HEK293 (cell line): ENCODE measurements at regions not wholly inside any gene's neighbourhood (a gene's known extent, or its start where the extent isn't known, plus 50 kb on each side); places are given as distances from the start of the nearest gene placed in this dataset.

Experiments used
- CTCF ChIA-PET: fragments of 350-600 bp; formaldehyde crosslinking; extraction: SDS; loops from one replicate; lab custom pipeline; 2021; ENCODE audit warnings: antibody characterized with exemption; lab: Yijun Ruan, JAX
- POLR2A ChIA-PET: fragments of 300-600 bp; formaldehyde crosslinking; extraction: SDS; loops from one replicate; lab custom pipeline; 2020; ENCODE audit warnings: antibody characterized with exemption, inconsistent platforms; lab: Yijun Ruan, JAX
- H3K27ac ChIP-seq: fragments of 200-500 bp; sonication (Bioruptor generic); 2 replicates; pipeline ENCODE4 v1.5.1; 2014; ENCODE audit warnings: low read depth, low read length, control low read depth, inconsistent platforms; ENCODE audit errors: extremely low read depth
- H3K36me3 ChIP-seq, 2 experiments: fragments of 200-500 bp in 1 of 2; sonication (Bioruptor generic) in 1 of 2; 1 replicate in 1 of 2; 2 replicates in 1 of 2; pipeline ENCODE4 v1.5.1; 2014 to 2017; ENCODE audit warnings: inconsistent platforms in 2 of 2, low read length in 2 of 2; ENCODE audit not compliant: control insufficient read depth in 2 of 2, insufficient read depth in 1 of 2
- H3K4me1 ChIP-seq: fragments of 200-500 bp; sonication (Bioruptor generic); 2 replicates; pipeline ENCODE4 v1.5.1; 2014; ENCODE audit warnings: mild to moderate bottlenecking, low read length, inconsistent platforms; ENCODE audit not compliant: control insufficient read depth, insufficient read depth
- H3K4me3 ChIP-seq: 2 replicates; pipeline ENCODE4 v1.5.1; 2011; ENCODE audit warnings: low read depth, mild to moderate bottlenecking, control low read depth, low read length, moderate library complexity
- H3K9me3 ChIP-seq: fragments of 200-500 bp; sonication (Bioruptor generic); 2 replicates; pipeline ENCODE4 v1.5.1; 2014; ENCODE audit warnings: low read depth, low read length, inconsistent platforms; ENCODE audit not compliant: control insufficient read depth, insufficient read depth
- BCL11A ChIP-seq: fragments of 450-650 bp; formaldehyde crosslinking; IDR thresholded peaks from 2 replicates; pipeline ENCODE4 v1.5.1; 2016; ENCODE audit warnings: low read depth, missing biosample characterization, missing genetic modification characterization
- GLIS2 ChIP-seq: fragments of 450-650 bp; formaldehyde crosslinking; IDR thresholded peaks from 2 replicates; pipeline ENCODE4 v1.5.1; 2016; ENCODE audit warnings: missing biosample characterization, missing genetic modification characterization
- HOXD13 ChIP-seq: sonication (generic); formaldehyde crosslinking; IDR thresholded peaks from 2 replicates; pipeline ENCODE4 v1.8.0; 2022; ENCODE audit warnings: missing genetic modification reagents, borderline replicate concordance
- KLF16 ChIP-seq: fragments of 450-650 bp; formaldehyde crosslinking; IDR thresholded peaks from 2 replicates; pipeline ENCODE4 v1.5.1; 2017; ENCODE audit warnings: missing biosample characterization, missing genetic modification characterization
- KLF9 ChIP-seq: fragments of 450-650 bp; formaldehyde crosslinking; IDR thresholded peaks from 2 replicates; pipeline ENCODE4 v1.5.1; 2016; ENCODE audit warnings: missing biosample characterization, missing genetic modification characterization, low read depth
- MEIS1 ChIP-seq: sonication (generic); formaldehyde crosslinking; IDR thresholded peaks from 2 replicates; pipeline ENCODE4 v1.8.1; 2022; ENCODE audit warnings: missing genetic modification reagents, mild to moderate bottlenecking, borderline replicate concordance
- SCRT2 ChIP-seq: fragments of 450-650 bp; formaldehyde crosslinking; IDR thresholded peaks from 2 replicates; pipeline ENCODE4 v1.5.1; 2016; ENCODE audit warnings: missing biosample characterization, missing genetic modification characterization
- SP3 ChIP-seq: fragments of 450-650 bp; formaldehyde crosslinking; IDR thresholded peaks from 2 replicates; pipeline ENCODE4 v1.5.1; 2016; ENCODE audit warnings: missing biosample characterization, missing genetic modification characterization
- ZFP69B ChIP-seq: fragments of 450-650 bp; formaldehyde crosslinking; IDR thresholded peaks from 2 replicates; pipeline ENCODE4 v1.5.1; 2016; ENCODE audit warnings: missing biosample characterization, missing genetic modification characterization
- ZNF10 ChIP-seq: fragments of 450-650 bp; formaldehyde crosslinking; IDR thresholded peaks from 2 replicates; pipeline ENCODE4 v1.5.1; 2017; ENCODE audit warnings: missing biosample characterization, missing genetic modification characterization
- ZNF132 ChIP-seq: fragments of 450-650 bp; formaldehyde crosslinking; IDR thresholded peaks from 2 replicates; pipeline ENCODE4 v1.5.1; 2017; ENCODE audit warnings: missing biosample characterization, missing genetic modification characterization, borderline replicate concordance
- ZNF169 ChIP-seq: fragments of 450-650 bp; formaldehyde crosslinking; IDR thresholded peaks from 2 replicates; pipeline ENCODE4 v1.5.1; 2016; ENCODE audit warnings: missing biosample characterization, missing genetic modification characterization
- ZNF175 ChIP-seq: fragments of 450-650 bp; formaldehyde crosslinking; IDR thresholded peaks from 2 replicates; pipeline ENCODE4 v1.5.1; 2016; ENCODE audit warnings: missing biosample characterization, missing genetic modification characterization
- ZNF184 ChIP-seq: fragments of 450-650 bp; IDR thresholded peaks from 2 replicates; pipeline ENCODE4 v1.5.1; 2018; ENCODE audit warnings: missing biosample characterization, mild to moderate bottlenecking, missing genetic modification characterization
- ZNF202 ChIP-seq: fragments of 450-650 bp; formaldehyde crosslinking; IDR thresholded peaks from 2 replicates; pipeline ENCODE4 v1.5.1; 2016; ENCODE audit warnings: missing biosample characterization, missing genetic modification characterization, borderline replicate concordance
- ZNF221 ChIP-seq: fragments of 450-650 bp; formaldehyde crosslinking; IDR thresholded peaks from 2 replicates; pipeline ENCODE4 v1.5.1; 2017; ENCODE audit warnings: missing biosample characterization, missing genetic modification characterization, borderline replicate concordance
- ZNF223 ChIP-seq: fragments of 450-650 bp; formaldehyde crosslinking; IDR thresholded peaks from 2 replicates; pipeline ENCODE4 v1.5.1; 2016; ENCODE audit warnings: missing biosample characterization, missing genetic modification characterization
- ZNF391 ChIP-seq: fragments of 450-650 bp; formaldehyde crosslinking; IDR thresholded peaks from 2 replicates; pipeline ENCODE4 v1.5.1; 2016; ENCODE audit warnings: low read depth, missing biosample characterization, missing genetic modification characterization, borderline replicate concordance
- ZNF513 ChIP-seq: fragments of 450-650 bp; IDR thresholded peaks from 2 replicates; pipeline ENCODE4 v1.5.1; 2018; ENCODE audit warnings: missing biosample characterization, missing genetic modification characterization
- ZNF529 ChIP-seq: fragments of 450-650 bp; formaldehyde crosslinking; IDR thresholded peaks from 2 replicates; pipeline ENCODE4 v1.5.1; 2017; ENCODE audit warnings: missing genetic modification characterization, missing biosample characterization; ENCODE audit not compliant: insufficient replicate concordance
- ZNF544 ChIP-seq: fragments of 450-650 bp; formaldehyde crosslinking; IDR thresholded peaks from 2 replicates; pipeline ENCODE4 v1.5.0; 2017; ENCODE audit warnings: missing biosample characterization, missing genetic modification characterization
- ZNF660 ChIP-seq: fragments of 450-650 bp; IDR thresholded peaks from 2 replicates; pipeline ENCODE4 v1.5.1; 2018; ENCODE audit warnings: missing biosample characterization, mild to moderate bottlenecking, missing genetic modification characterization
- ZNF76 ChIP-seq: fragments of 450-650 bp; formaldehyde crosslinking; IDR thresholded peaks from 2 replicates; pipeline ENCODE4; 2016; ENCODE audit warnings: low read depth, missing biosample characterization, missing genetic modification characterization, borderline replicate concordance
- ZXDB ChIP-seq: fragments of 450-650 bp; formaldehyde crosslinking; IDR thresholded peaks from 2 replicates; pipeline ENCODE4 v1.5.1; 2016; ENCODE audit warnings: missing biosample characterization, missing genetic modification characterization
- TF ChIP-seq, protein P1 (sequence below): fragments of 450-650 bp; formaldehyde crosslinking; IDR thresholded peaks from 2 replicates; pipeline ENCODE4 v1.5.1; 2016; ENCODE audit warnings: missing biosample characterization, missing genetic modification characterization
- TF ChIP-seq, protein P2 (sequence below): IDR thresholded peaks from 2 replicates; pipeline ENCODE4 v1.6.1; 2011; ENCODE audit warnings: mild to moderate bottlenecking, low read depth, low read length, borderline replicate concordance
- TF ChIP-seq, protein P3 (sequence below): fragments of 450-650 bp; formaldehyde crosslinking; IDR thresholded peaks from 2 replicates; pipeline ENCODE4 v1.5.1; 2017; ENCODE audit warnings: missing biosample characterization, missing genetic modification characterization

GRCh38 chr7:145478541-145478940 is 638.1 kb upstream of the CNTNAP2 start:
- Histone ChIP-seq H3K4me1 (no peaks in the 10 kb centered on the region), H3K27ac (no peak overlapping the region)
- TF ChIP-seq ZNF544 (tag by site-specific recombination) (no peak), ZNF169 (tag by site-specific recombination) (no peak)
- TF ChIP-seq, all 188 proteins: peak for 0
- CTCF ChIA-PET = no interaction called here
- Histone ChIP-seq H3K36me3 (no peaks in the 10 kb centered on the region), H3K9me3 (no peaks in the 10 kb centered on the region), H3K4me3 (no peak overlapping the region)
- POLR2A ChIA-PET = no interaction called here

- CTCF ChIA-PET = no interaction called here
- TF ChIP-seq ZNF10 (no peak), ZNF202 (tag by site-specific recombination) (no peak), GLIS2 (tag by site-specific recombination) (no peak), ZNF529 (tag by site-specific recombination) (no peak), MEIS1 (CRISPR knock-in tag) (no peak), KLF9 (no peak), SP3 (tag by site-specific recombination) (no peak), ZNF391 (tag by site-specific recombination) (no peak)
- TF ChIP-seq, protein P1, sequence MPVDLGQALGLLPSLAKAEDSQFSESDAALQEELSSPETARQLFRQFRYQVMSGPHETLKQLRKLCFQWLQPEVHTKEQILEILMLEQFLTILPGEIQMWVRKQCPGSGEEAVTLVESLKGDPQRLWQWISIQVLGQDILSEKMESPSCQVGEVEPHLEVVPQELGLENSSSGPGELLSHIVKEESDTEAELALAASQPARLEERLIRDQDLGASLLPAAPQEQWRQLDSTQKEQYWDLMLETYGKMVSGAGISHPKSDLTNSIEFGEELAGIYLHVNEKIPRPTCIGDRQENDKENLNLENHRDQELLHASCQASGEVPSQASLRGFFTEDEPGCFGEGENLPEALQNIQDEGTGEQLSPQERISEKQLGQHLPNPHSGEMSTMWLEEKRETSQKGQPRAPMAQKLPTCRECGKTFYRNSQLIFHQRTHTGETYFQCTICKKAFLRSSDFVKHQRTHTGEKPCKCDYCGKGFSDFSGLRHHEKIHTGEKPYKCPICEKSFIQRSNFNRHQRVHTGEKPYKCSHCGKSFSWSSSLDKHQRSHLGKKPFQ = no peak
- TF ChIP-seq, protein P2, sequence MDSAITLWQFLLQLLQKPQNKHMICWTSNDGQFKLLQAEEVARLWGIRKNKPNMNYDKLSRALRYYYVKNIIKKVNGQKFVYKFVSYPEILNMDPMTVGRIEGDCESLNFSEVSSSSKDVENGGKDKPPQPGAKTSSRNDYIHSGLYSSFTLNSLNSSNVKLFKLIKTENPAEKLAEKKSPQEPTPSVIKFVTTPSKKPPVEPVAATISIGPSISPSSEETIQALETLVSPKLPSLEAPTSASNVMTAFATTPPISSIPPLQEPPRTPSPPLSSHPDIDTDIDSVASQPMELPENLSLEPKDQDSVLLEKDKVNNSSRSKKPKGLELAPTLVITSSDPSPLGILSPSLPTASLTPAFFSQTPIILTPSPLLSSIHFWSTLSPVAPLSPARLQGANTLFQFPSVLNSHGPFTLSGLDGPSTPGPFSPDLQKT = no peak
- TF ChIP-seq, all 188 proteins: peak for 0
- POLR2A ChIA-PET = no interaction called here
These were observed 638.3 kb upstream of the TPK1 start for GRCh38 chr7:145474009-145474686.

DNA sequence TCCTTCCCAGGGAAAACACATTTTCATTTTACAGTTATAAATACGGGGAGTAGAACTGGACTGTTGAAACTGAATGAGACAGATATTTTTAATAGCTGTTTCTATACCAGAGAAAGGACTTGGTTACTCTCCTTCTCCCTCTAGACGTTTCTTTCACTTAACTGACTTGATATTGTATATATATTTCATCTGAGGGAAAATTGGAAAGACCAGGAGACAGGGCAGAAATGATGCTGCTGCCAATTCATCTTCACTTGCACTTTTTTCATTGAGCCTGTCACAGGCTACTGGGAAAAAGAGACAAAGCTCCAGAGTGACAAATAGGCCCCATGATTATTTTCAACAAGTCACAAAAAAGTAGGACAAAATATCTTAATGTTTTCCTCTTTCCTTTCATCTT is 636.0 kb upstream of the TPK1 start:
- TF ChIP-seq KLF16 (tag by site-specific recombination) = no peak
- no peak for TF ChIP-seq BCL11A (tag by site-specific recombination)
- TF ChIP-seq, protein P3, sequence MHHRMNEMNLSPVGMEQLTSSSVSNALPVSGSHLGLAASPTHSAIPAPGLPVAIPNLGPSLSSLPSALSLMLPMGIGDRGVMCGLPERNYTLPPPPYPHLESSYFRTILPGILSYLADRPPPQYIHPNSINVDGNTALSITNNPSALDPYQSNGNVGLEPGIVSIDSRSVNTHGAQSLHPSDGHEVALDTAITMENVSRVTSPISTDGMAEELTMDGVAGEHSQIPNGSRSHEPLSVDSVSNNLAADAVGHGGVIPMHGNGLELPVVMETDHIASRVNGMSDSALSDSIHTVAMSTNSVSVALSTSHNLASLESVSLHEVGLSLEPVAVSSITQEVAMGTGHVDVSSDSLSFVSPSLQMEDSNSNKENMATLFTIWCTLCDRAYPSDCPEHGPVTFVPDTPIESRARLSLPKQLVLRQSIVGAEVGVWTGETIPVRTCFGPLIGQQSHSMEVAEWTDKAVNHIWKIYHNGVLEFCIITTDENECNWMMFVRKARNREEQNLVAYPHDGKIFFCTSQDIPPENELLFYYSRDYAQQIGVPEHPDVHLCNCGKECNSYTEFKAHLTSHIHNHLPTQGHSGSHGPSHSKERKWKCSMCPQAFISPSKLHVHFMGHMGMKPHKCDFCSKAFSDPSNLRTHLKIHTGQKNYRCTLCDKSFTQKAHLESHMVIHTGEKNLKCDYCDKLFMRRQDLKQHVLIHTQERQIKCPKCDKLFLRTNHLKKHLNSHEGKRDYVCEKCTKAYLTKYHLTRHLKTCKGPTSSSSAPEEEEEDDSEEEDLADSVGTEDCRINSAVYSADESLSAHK (tag by site-specific recombination) = no peak
- no peak for TF ChIP-seq ZNF76 (tag by site-specific recombination)
- TF ChIP-seq ZNF223 (tag by site-specific recombination) = no peak
- TF ChIP-seq ZNF513 (tag by site-specific recombination) = no peak
- TF ChIP-seq ZNF184 (tag by site-specific recombination) = no peak
- no peak for TF ChIP-seq ZFP69B (tag by site-specific recombination)
- no peak for TF ChIP-seq ZNF132 (tag by site-specific recombination)
- TF ChIP-seq ZNF660 (tag by site-specific recombination) = no peak
- no peak for TF ChIP-seq HOXD13 (CRISPR knock-in tag)
- TF ChIP-seq ZXDB = no peak
- no peak for TF ChIP-seq ZNF10
- no peak for TF ChIP-seq SCRT2 (tag by site-specific recombination)
- TF ChIP-seq ZNF221 = no peak
- TF ChIP-seq ZNF175 (tag by site-specific recombination) = no peak
- POLR2A ChIA-PET = no interaction called here

More at GRCh38 chr7:145474009-145474686, 638.3 kb upstream of the TPK1 start:
- no peak overlapping the region for H3K27ac ChIP-seq
- no peaks in the 10 kb centered on the region for H3K36me3 ChIP-seq
- H3K4me3 ChIP-seq = no peak overlapping the region
- no peaks in the 10 kb centered on the region for H3K9me3 ChIP-seq
- no peaks in the 10 kb centered on the region for H3K4me1 ChIP-seq

More for the DNA sequence above, 636.0 kb upstream of the TPK1 start:
- Histone ChIP-seq H3K27ac (no peak overlapping the region), H3K36me3 (no peaks in the 10 kb centered on the region), H3K4me1 (no peaks in the 10 kb centered on the region), H3K4me3 (no peak overlapping the region), H3K9me3 (no peaks in the 10 kb centered on the region)
- CTCF ChIA-PET = no interaction called here
